Brain microvascular endothelial cell (primary cell): ENCODE measurements at regions not wholly inside any gene's neighbourhood (a gene's known extent, or its start where the extent isn't known, plus 50 kb on each side); places are given as distances from the start of the nearest gene placed in this dataset.
"Not testable (repeated sequence)": the region's sequence is repeated elsewhere in the genome, so short reads cannot be mapped to it uniquely, and the experiment has no call there.

Experiments
- DNase-seq: peaks from one replicate; pipeline ENCODE4 v3.0.0-alpha.2; 2020
- H3K27ac ChIP-seq: fragments of 250-450 bp; sonication (Bioruptor Pico); 2 replicates; pipeline ENCODE4 v1.5.1; 2020; ENCODE audit warnings: mild to moderate bottlenecking, moderate library complexity
- H3K27me3 ChIP-seq: fragments of 250-450 bp; sonication (Bioruptor Pico); replicated peaks from 2 replicates; pipeline ENCODE4 v1.5.1; 2020; ENCODE audit warnings: mild to moderate bottlenecking
- H3K36me3 ChIP-seq: fragments of 250-450 bp; sonication (Bioruptor Pico); replicated peaks from 2 replicates; pipeline ENCODE4 v1.5.1; 2020; ENCODE audit warnings: mild to moderate bottlenecking
- H3K4me3 ChIP-seq: 2 replicates; pipeline ENCODE4 v1.5.1; 2011; ENCODE audit warnings: low read depth, mild to moderate bottlenecking, control low read depth, low read length, moderate library complexity
- CTCF ChIP-seq: IDR thresholded peaks from 2 replicates; pipeline ENCODE4 v1.5.1; 2011; ENCODE audit warnings: low read depth, mild to moderate bottlenecking, moderate library complexity, low read length, control low read depth, inconsistent platforms; ENCODE audit errors: missing control alignments
- in situ Hi-C: cut with HindIII; loops from 2 replicates; pipeline ENCODE4 v1.10.0; 2017; ENCODE audit warnings: low sequenced_read_pairs, low pct_ligation_motif_present

GRCh38 chr1:229862017-229862774 is 204.8 kb upstream of the GALNT2 start:
- H3K27me3 ChIP-seq = no peaks in the 10 kb centered on the region
- no peak for DNase-seq
- no peak for TF ChIP-seq CTCF
- in situ Hi-C loops = no loop called here
- H3K4me3 ChIP-seq = no peak overlapping the region
- H3K27ac ChIP-seq = no peak overlapping the region
- H3K36me3 ChIP-seq = no peaks in the 10 kb centered on the region

GRCh38 chr1:229863651-229864545 is 203.1 kb upstream of the GALNT2 start:
- in situ Hi-C loops = no loop called here
- no peak overlapping the region for H3K4me3 ChIP-seq
- no peaks in the 10 kb centered on the region for H3K27me3 ChIP-seq
- H3K36me3 ChIP-seq = no peaks in the 10 kb centered on the region
- no peak overlapping the region for H3K27ac ChIP-seq
- TF ChIP-seq CTCF = no peak
- DNase-seq = no peak

GRCh38 chr1:229864686-229865230 is 202.3 kb upstream of the GALNT2 start:
- DNase-seq = no peak
- Histone ChIP-seq H3K27me3 (no peaks in the 10 kb centered on the region), H3K4me3 (no peak overlapping the region), H3K36me3 (no peaks in the 10 kb centered on the region), H3K27ac (no peak overlapping the region)
- no peak for TF ChIP-seq CTCF
- in situ Hi-C loops = no loop called here

GRCh38 chr1:229865321-229865720 is 201.7 kb upstream of the GALNT2 start:
- H3K4me3 ChIP-seq, in situ Hi-C loops, H3K27me3 ChIP-seq, H3K36me3 ChIP-seq, H3K27ac ChIP-seq, DNase-seq: not testable (repeated sequence)

GRCh38 chr1:229867726-229868125 is 199.3 kb upstream of the GALNT2 start:
- Histone ChIP-seq H3K4me3 (no peak overlapping the region), H3K36me3 (no peaks in the 10 kb centered on the region), H3K27me3 (no peaks in the 10 kb centered on the region), H3K27ac (no peak overlapping the region)
- TF ChIP-seq CTCF = no peak
- in situ Hi-C loops = no loop called here
- DNase-seq = no peak

GRCh38 chr1:229869240-229869639 is 197.8 kb upstream of the GALNT2 start:
- no peak for TF ChIP-seq CTCF
- in situ Hi-C loops = no loop called here
- no peak for DNase-seq

More at GRCh38 chr1:229869240-229869639, 197.8 kb upstream of the GALNT2 start:
- Histone ChIP-seq H3K36me3 (no peaks in the 10 kb centered on the region), H3K27me3 (no peaks in the 10 kb centered on the region), H3K27ac (no peak overlapping the region), H3K4me3 (no peak overlapping the region)
